ENCODE measurements at regions not wholly inside any gene's neighbourhood (a gene's known extent, or its start where the extent isn't known, plus 50 kb on each side); places are given as distances from the start of the nearest gene placed in this dataset.

GRCh38 chr9:79152306-79152705, 419.5 kb upstream of the TLE4 start:
- no peak for DNase-seq (ENCODE audit: low spot score)

- DNase-seq (ENCODE audit: low spot score), result no peak
Observed at GRCh38 chr9:79154806-79155205, 417.0 kb upstream of the TLE4 start.

- no peak for DNase-seq (ENCODE audit: low spot score)
Observed at GRCh38 chr9:79155308-79155707, 416.5 kb upstream of the TLE4 start.

- DNase-seq (ENCODE audit: low spot score), result no peak
Observed at GRCh38 chr9:79163544-79163943, 408.2 kb upstream of the TLE4 start.

- no peak for DNase-seq (ENCODE audit: low spot score)
Observed at GRCh38 chr9:79164406-79164805, 407.4 kb upstream of the TLE4 start.

GRCh38 chr9:79165020-79165780, 406.6 kb upstream of the TLE4 start:
- DNase-seq (ENCODE audit: low spot score), result no peak

GRCh38 chr9:79166005-79166404, 405.8 kb upstream of the TLE4 start:
- no peak for DNase-seq (ENCODE audit: low spot score)

GRCh38 chr9:79170643-79171042, 401.1 kb upstream of the TLE4 start:
- no peak for DNase-seq (ENCODE audit: low spot score)

GRCh38 chr9:79173932-79174331, 397.8 kb upstream of the TLE4 start:
- DNase-seq (ENCODE audit: low spot score), result no peak

GRCh38 chr9:79176014-79176697, 395.6 kb upstream of the TLE4 start:
- DNase-seq (ENCODE audit: low spot score), result no peak

GRCh38 chr9:79184831-79185230, 386.9 kb upstream of the TLE4 start:
- DNase-seq (ENCODE audit: low spot score), result no peak

- no peak for DNase-seq (ENCODE audit: low spot score)
Observed at GRCh38 chr9:79185866-79186265, 385.9 kb upstream of the TLE4 start.

- DNase-seq (ENCODE audit: low spot score), result no peak
Observed at GRCh38 chr9:79189511-79189924, 382.2 kb upstream of the TLE4 start.

GRCh38 chr9:79193001-79193400, 378.8 kb upstream of the TLE4 start:
- DNase-seq (ENCODE audit: low spot score), result no peak

GRCh38 chr9:79193501-79194223, 378.1 kb upstream of the TLE4 start:
- DNase-seq (ENCODE audit: low spot score), result no peak

- no peak for DNase-seq (ENCODE audit: low spot score)
Observed at GRCh38 chr9:79195879-79196278, 375.9 kb upstream of the TLE4 start.

GRCh38 chr9:79196606-79197005, 375.2 kb upstream of the TLE4 start:
- no peak for DNase-seq (ENCODE audit: low spot score)

- DNase-seq (ENCODE audit: low spot score), result no peak
Observed at GRCh38 chr9:79200336-79200735, 371.4 kb upstream of the TLE4 start.

- no peak for DNase-seq (ENCODE audit: low spot score)
Observed at GRCh38 chr9:79201636-79202035, 370.1 kb upstream of the TLE4 start.

GRCh38 chr9:79208791-79209396, 362.9 kb upstream of the TLE4 start:
- DNase-seq (ENCODE audit: low spot score), result no peak

- no peak for DNase-seq (ENCODE audit: low spot score)
Observed at GRCh38 chr9:79210541-79211243, 361.1 kb upstream of the TLE4 start.

Data from left forelimb (tissue), 1 donor.